LHCN-M2 (cell line): ENCODE measurements at regions not wholly inside any gene's neighbourhood (a gene's known extent, or its start where the extent isn't known, plus 50 kb on each side); places are given as distances from the start of the nearest gene placed in this dataset.
"Not testable (repeated sequence)": the region's sequence is repeated elsewhere in the genome, so short reads cannot be mapped to it uniquely, and the experiment has no call there.

Experiments used
- DNase-seq: peaks from one replicate; pipeline ENCODE4 v3.0.0-alpha.2; 2012; ENCODE audit warnings: low read depth

GRCh38 chr1:60672449-60672848, 409.9 kb upstream of the NFIA start:
- no peak for DNase-seq

GRCh38 chr1:60670302-60670701, 412.1 kb upstream of the NFIA start:
- no peak for DNase-seq

GRCh38 chr1:60668585-60668984, 413.8 kb upstream of the NFIA start:
- no peak for DNase-seq

- no peak for DNase-seq
Observed at GRCh38 chr1:60665311-60665710, 417.1 kb upstream of the NFIA start.

GRCh38 chr1:60664086-60664625, 418.2 kb upstream of the NFIA start:
- DNase-seq = no peak

- DNase-seq = no peak
Observed at GRCh38 chr1:60662486-60663044, 419.8 kb upstream of the NFIA start.

GRCh38 chr1:60657926-60658325, 424.4 kb upstream of the NFIA start:
- no peak for DNase-seq

- no peak for DNase-seq
Observed at GRCh38 chr1:60655679-60656355, 426.5 kb upstream of the NFIA start.

- DNase-seq = not testable (repeated sequence)
Observed at GRCh38 chr1:60640033-60640551, 442.3 kb upstream of the NFIA start.

- no peak for DNase-seq
Observed at GRCh38 chr1:60639287-60639686, 443.1 kb upstream of the NFIA start.

GRCh38 chr1:60637651-60638050, 444.7 kb upstream of the NFIA start:
- no peak for DNase-seq

- no peak for DNase-seq
Observed at GRCh38 chr1:60636946-60637345, 445.4 kb upstream of the NFIA start.

GRCh38 chr1:60634106-60634505, 448.3 kb upstream of the NFIA start:
- DNase-seq = no peak

GRCh38 chr1:60622486-60622885, 459.9 kb upstream of the NFIA start:
- DNase-seq = no peak

- DNase-seq = no peak
Observed at GRCh38 chr1:60621368-60621851, 461.0 kb upstream of the NFIA start.

- DNase-seq = no peak
Observed at GRCh38 chr1:60620087-60620486, 462.3 kb upstream of the NFIA start.

- no peak for DNase-seq
Observed at GRCh38 chr1:60619581-60619980, 462.8 kb upstream of the NFIA start.

- no peak for DNase-seq
Observed at GRCh38 chr1:60615666-60616065, 466.7 kb upstream of the NFIA start.

GRCh38 chr1:60612790-60613189, 469.6 kb upstream of the NFIA start:
- DNase-seq = no peak

- not testable (repeated sequence) for DNase-seq
Observed at GRCh38 chr1:60606921-60607320, 475.4 kb upstream of the NFIA start.

GRCh38 chr1:60600532-60600931, 481.8 kb upstream of the NFIA start:
- no peak for DNase-seq

- DNase-seq = no peak
Observed at GRCh38 chr1:60599574-60599973, 482.8 kb upstream of the NFIA start.
